Psoas muscle (tissue), 7 donors: ENCODE measurements at regions not wholly inside any gene's neighbourhood (a gene's known extent, or its start where the extent isn't known, plus 50 kb on each side); places are given as distances from the start of the nearest gene placed in this dataset.

ENCODE experiments used
- ATAC-seq, 4 donors: fragments of 200-7000 bp; cut with Tn5 transposase; one replicate each; pipeline ENCODE4 v1.9.1; 2020; ENCODE audit warnings: moderate library complexity in 3 of 4, mild to moderate bottlenecking in 2 of 4
- DNase-seq, 2 donors: peaks; one replicate each; pipeline ENCODE4 v3.0.0-alpha.2; 2020
- H3K27ac ChIP-seq: fragments of 200-600 bp; one replicate; pipeline ENCODE4 v1.8.0; 2022
- H3K27me3 ChIP-seq, 3 donors: fragments of 200-600 bp in 1 of 3; one replicate each; pipeline versions ENCODE4 v1.6.1 to v1.8.0; 2013 to 2022; ENCODE audit warnings: low read length in 2 of 3, mild to moderate bottlenecking in 2 of 3, moderate library complexity in 1 of 3; ENCODE audit not compliant: insufficient read depth in 3 of 3
- H3K36me3 ChIP-seq, 2 donors: fragments of 200-600 bp in 1 of 2; one replicate each; pipeline versions ENCODE4 v1.6.1 to v1.8.0; 2013 to 2022; ENCODE audit warnings: low read depth in 1 of 2, mild to moderate bottlenecking in 1 of 2, moderate library complexity in 1 of 2; ENCODE audit not compliant: insufficient read depth in 1 of 2
- H3K4me1 ChIP-seq: fragments of 200-600 bp; one replicate; pipeline ENCODE4 v1.8.0; 2022
- H3K4me3 ChIP-seq: fragments of 200-600 bp; one replicate; pipeline ENCODE4 v1.8.0; 2022; ENCODE audit warnings: mild to moderate bottlenecking
- H3K9me3 ChIP-seq: fragments of 200-600 bp; one replicate; pipeline ENCODE4 v1.8.0; 2022
- WGBS, 3 donors: extraction: QIAGEN DNeasy Blood & Tissue Kit; methylation state at CpG; one replicate each; pipeline versions ENCODE4 v1.1.6 to v1.1.7; 2013; 5-methylcytosine and 5-hydroxymethylcytosine counted together
- intact Hi-C, 2 donors: fragments of 100-400 bp; cut with DNase I; formaldehyde crosslinking; loops; one replicate each; pipeline versions ENCODE4 v1.11.0 to v1.14.2; 2022
- TF ChIP-seq, protein P1 (sequence below): fragments of 200-600 bp; IDR thresholded peaks from one replicate; pipeline ENCODE4 v1.8.0; 2022; ENCODE audit warnings: antibody characterized with exemption
- donor health status: healthy with polysubstance abuse.
- donor health status: DM: no; HTN: no; CAD: no; lungs with moderate emphysema.
- donor health status: Bipolar disorder and iron deficiency.
- donor health status: healthy.
- donor health status: DM: yes; HTN: yes; CAD: no.
- donor health status: DM: no; HTN: no; CAD: no.
- donor health status: DM: yes; HTN: yes; CAD: no.

DNA sequence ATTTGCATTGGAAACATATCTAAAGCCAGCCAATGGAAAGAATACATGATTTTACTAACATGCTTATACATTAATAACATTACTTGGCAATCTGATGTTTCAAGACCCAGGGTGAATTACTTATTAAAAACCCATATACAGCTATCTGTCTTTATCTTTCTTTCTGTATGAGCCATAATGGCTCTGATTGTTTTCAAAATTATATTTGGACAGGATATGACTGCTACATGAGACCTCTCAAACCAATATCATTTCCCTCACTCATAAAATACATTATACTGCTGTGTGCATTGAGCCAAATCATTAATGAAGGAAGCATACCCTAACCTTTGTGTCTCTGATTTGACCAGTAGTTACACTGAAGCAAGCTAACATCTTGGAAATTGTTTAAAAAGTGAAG lies 205.9 kb upstream of the DPYD start:
- ATAC-seq (no peak), DNase-seq (no peak)
- no peak overlapping the region for H3K27ac ChIP-seq
- TF ChIP-seq, protein P1, sequence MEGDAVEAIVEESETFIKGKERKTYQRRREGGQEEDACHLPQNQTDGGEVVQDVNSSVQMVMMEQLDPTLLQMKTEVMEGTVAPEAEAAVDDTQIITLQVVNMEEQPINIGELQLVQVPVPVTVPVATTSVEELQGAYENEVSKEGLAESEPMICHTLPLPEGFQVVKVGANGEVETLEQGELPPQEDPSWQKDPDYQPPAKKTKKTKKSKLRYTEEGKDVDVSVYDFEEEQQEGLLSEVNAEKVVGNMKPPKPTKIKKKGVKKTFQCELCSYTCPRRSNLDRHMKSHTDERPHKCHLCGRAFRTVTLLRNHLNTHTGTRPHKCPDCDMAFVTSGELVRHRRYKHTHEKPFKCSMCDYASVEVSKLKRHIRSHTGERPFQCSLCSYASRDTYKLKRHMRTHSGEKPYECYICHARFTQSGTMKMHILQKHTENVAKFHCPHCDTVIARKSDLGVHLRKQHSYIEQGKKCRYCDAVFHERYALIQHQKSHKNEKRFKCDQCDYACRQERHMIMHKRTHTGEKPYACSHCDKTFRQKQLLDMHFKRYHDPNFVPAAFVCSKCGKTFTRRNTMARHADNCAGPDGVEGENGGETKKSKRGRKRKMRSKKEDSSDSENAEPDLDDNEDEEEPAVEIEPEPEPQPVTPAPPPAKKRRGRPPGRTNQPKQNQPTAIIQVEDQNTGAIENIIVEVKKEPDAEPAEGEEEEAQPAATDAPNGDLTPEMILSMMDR, result no peak
- intact Hi-C loops, result no loop called here
- H3K36me3 ChIP-seq, result no peaks in the 10 kb centered on the region
- H3K9me3 ChIP-seq, result no peaks in the 10 kb centered on the region
- H3K27me3 ChIP-seq, result no peaks in the 10 kb centered on the region
- H3K4me1 ChIP-seq, result no peaks in the 10 kb centered on the region
- H3K4me3 ChIP-seq, result no peak overlapping the region

- TF ChIP-seq, protein P1, result no peak
- H3K27ac ChIP-seq, result no peak overlapping the region
- no peak for ATAC-seq
- DNase-seq, result no peak
- no peaks in the 10 kb centered on the region for H3K36me3 ChIP-seq
- H3K4me1 ChIP-seq, result no peaks in the 10 kb centered on the region
- no peak overlapping the region for H3K4me3 ChIP-seq
- H3K27me3 ChIP-seq, result no peaks in the 10 kb centered on the region
- intact Hi-C loops, result no loop called here
- 0% methylated on average over 1 of the region's 1 CpG for WGBS, 3 donors
- H3K9me3 ChIP-seq, result no peaks in the 10 kb centered on the region
These were observed 200.8 kb upstream of the DPYD start for GRCh38 chr1:98121646-98122045.

DNA sequence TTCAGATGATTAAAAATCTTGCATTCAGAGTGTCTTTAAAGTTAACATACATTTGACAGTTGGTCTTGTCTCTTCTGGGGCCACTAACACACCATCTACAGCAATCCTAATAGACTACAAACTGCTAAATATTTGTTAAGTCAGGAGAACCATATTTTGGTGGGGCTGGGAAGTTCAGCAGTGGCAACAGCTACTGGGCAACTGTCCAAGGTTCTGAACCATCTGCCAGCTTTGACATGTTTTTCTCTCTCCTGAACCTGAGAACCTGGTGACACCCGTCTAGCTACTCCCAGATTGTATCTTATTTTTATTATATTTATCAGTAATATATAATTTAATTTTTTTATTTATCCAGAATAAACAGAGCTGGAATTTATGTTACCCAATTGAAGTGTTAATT lies 199.0 kb upstream of the DPYD start:
- Histone ChIP-seq H3K36me3 (no peaks in the 10 kb centered on the region), H3K27ac (no peak overlapping the region), H3K27me3 (no peaks in the 10 kb centered on the region), H3K9me3 (no peaks in the 10 kb centered on the region), H3K4me3 (no peak overlapping the region), H3K4me1 (no peaks in the 10 kb centered on the region)
- TF ChIP-seq, protein P1, result no peak
- ATAC-seq (no peak), DNase-seq (no peak)
- intact Hi-C loops, result no loop called here
- 9 to 15% (median 10%) methylated on average over 1 of the region's 1 CpG for WGBS, 3 donors

DNA sequence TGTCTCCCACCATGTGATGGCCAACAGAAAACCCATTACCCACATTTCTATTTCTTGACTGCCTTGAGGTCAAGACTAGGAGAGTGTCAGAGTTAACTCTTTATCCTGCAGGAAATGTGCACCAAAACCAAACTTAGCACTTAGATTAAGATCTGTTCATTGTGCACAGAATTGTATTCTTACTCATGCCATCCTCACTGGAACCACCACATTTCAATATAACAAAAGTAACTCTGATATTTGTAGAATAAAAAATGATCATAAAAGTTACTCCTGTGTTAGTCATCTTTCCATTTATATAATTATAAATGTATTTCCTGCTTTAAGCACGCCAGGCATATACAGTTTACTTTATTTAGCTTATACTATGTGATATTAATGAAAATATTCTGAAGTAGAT lies 193.0 kb upstream of the DPYD start:
- ATAC-seq, result no peak

DNA sequence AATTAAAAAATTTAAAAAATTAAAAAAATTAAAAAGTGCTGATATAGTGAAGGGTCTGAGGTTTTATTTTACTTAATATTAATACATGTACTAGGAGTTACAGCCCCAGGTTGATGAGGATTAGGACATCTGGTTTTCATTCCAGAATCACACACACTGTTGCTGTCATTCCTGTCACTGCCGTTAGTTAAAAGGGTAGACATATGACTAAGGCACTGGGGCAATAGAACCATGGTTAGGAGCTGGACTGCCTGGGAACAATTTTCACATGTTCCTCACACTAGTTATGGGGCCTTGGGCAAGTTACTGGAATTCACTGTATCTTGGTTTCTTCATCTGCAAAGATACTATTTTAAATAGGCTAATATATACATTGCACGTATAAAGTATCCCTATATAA lies 191.8 kb upstream of the DPYD start:
- Histone ChIP-seq H3K9me3 (no peaks in the 10 kb centered on the region), H3K36me3 (no peaks in the 10 kb centered on the region), H3K4me3 (no peak overlapping the region), H3K4me1 (no peaks in the 10 kb centered on the region), H3K27me3 (no peaks in the 10 kb centered on the region), H3K27ac (no peak overlapping the region)
- no peak for DNase-seq
- WGBS, 3 donors, result 78 to 81% (median 80%) methylated on average over 2 of the region's 2 CpGs
- intact Hi-C loops, result no loop called here
- ATAC-seq, result no peak
- TF ChIP-seq, protein P1, result no peak

More for the DNA sequence above, 193.0 kb upstream of the DPYD start:
- TF ChIP-seq, protein P1, result no peak
- no peak overlapping the region for H3K4me3 ChIP-seq
- H3K27me3 ChIP-seq, result no peaks in the 10 kb centered on the region
- no peaks in the 10 kb centered on the region for H3K36me3 ChIP-seq
- H3K4me1 ChIP-seq, result no peaks in the 10 kb centered on the region
- intact Hi-C loops, result no loop called here
- no peak for DNase-seq
- no peaks in the 10 kb centered on the region for H3K9me3 ChIP-seq
- 74 to 76% (median 75%) methylated on average over 1 of the region's 1 CpG for WGBS, 3 donors
- H3K27ac ChIP-seq, result no peak overlapping the region
